ENCODE measurements at regions not wholly inside any gene's neighbourhood (a gene's known extent, or its start where the extent isn't known, plus 50 kb on each side); places are given as distances from the start of the nearest gene placed in this dataset.

- no peak overlapping the region for H3K27ac ChIP-seq
- TF ChIP-seq CTCF (conservative IDR thresholded peaks at IDR 0.05), result no peak
- TF ChIP-seq ZFX (IDR thresholded peaks at IDR 0.05), result no peak
These were observed 169.2 kb downstream of the GLI2 start for GRCh38 chr2:120904830-120905234.

GRCh38 chr2:120905298-120905697 lies 169.6 kb downstream of the GLI2 start:
- no peak for TF ChIP-seq CTCF (conservative IDR thresholded peaks at IDR 0.05)
- no peak for TF ChIP-seq ZFX (IDR thresholded peaks at IDR 0.05)
- H3K27ac ChIP-seq, result no peak overlapping the region

- no peak for TF ChIP-seq ZFX (IDR thresholded peaks at IDR 0.05)
- TF ChIP-seq CTCF (conservative IDR thresholded peaks at IDR 0.05), result no peak
- no peak overlapping the region for H3K27ac ChIP-seq
These were observed 170.3 kb downstream of the GLI2 start for GRCh38 chr2:120905824-120906571.

- H3K27ac ChIP-seq, result no peak overlapping the region
- TF ChIP-seq ZFX (IDR thresholded peaks at IDR 0.05) (no peak), CTCF (conservative IDR thresholded peaks at IDR 0.05) (no peak)
These were observed 171.2 kb downstream of the GLI2 start for GRCh38 chr2:120906914-120907313.

GRCh38 chr2:120907822-120908221 lies 172.2 kb downstream of the GLI2 start:
- H3K27ac ChIP-seq, result no peak overlapping the region
- TF ChIP-seq CTCF (conservative IDR thresholded peaks at IDR 0.05) (no peak), ZFX (IDR thresholded peaks at IDR 0.05) (no peak)

GRCh38 chr2:120908314-120908975 lies 172.8 kb downstream of the GLI2 start:
- H3K27ac ChIP-seq, result no peak overlapping the region
- no peak for TF ChIP-seq CTCF (conservative IDR thresholded peaks at IDR 0.05)
- TF ChIP-seq ZFX (IDR thresholded peaks at IDR 0.05), result no peak

- no peak for TF ChIP-seq CTCF (conservative IDR thresholded peaks at IDR 0.05)
- no peak for TF ChIP-seq ZFX (IDR thresholded peaks at IDR 0.05)
- no peak overlapping the region for H3K27ac ChIP-seq
These were observed 173.4 kb downstream of the GLI2 start for GRCh38 chr2:120909102-120909501.

Measured in C4-2B (cell line).